ENCODE measurements at regions not wholly inside any gene's neighbourhood (a gene's known extent, or its start where the extent isn't known, plus 50 kb on each side); places are given as distances from the start of the nearest gene placed in this dataset.
"Not testable (repeated sequence)": the region's sequence is repeated elsewhere in the genome, so short reads cannot be mapped to it uniquely, and the experiment has no call there.

GRCh38 chr4:15164571-15164970 lies 162.3 kb downstream of the CPEB2 start:
- DNase-seq = no peak

GRCh38 chr4:15167743-15168142 lies 165.5 kb downstream of the CPEB2 start:
- no peak for DNase-seq

GRCh38 chr4:15168759-15169158 lies 166.5 kb downstream of the CPEB2 start:
- DNase-seq = no peak

GRCh38 chr4:15171725-15172124 lies 169.4 kb downstream of the CPEB2 start:
- DNase-seq = no peak

- no peak for DNase-seq
Observed at GRCh38 chr4:15173251-15173650, 171.0 kb downstream of the CPEB2 start.

GRCh38 chr4:15174168-15174567 lies 171.9 kb downstream of the CPEB2 start:
- DNase-seq = not testable (repeated sequence)

- DNase-seq = not testable (repeated sequence)
Observed at GRCh38 chr4:15179842-15180241, 177.6 kb downstream of the CPEB2 start.

- no peak for DNase-seq
Observed at GRCh38 chr4:15182600-15183220, 180.4 kb downstream of the CPEB2 start.

GRCh38 chr4:15186149-15186548 lies 183.9 kb downstream of the CPEB2 start:
- DNase-seq = no peak

GRCh38 chr4:15186806-15187205 lies 184.5 kb downstream of the CPEB2 start:
- no peak for DNase-seq

GRCh38 chr4:15188605-15189539 lies 186.6 kb downstream of the CPEB2 start:
- DNase-seq = no peak

- DNase-seq = no peak
Observed at GRCh38 chr4:15194520-15194919, 192.2 kb downstream of the CPEB2 start.

- DNase-seq = no peak
Observed at GRCh38 chr4:15197005-15197404, 194.7 kb downstream of the CPEB2 start.

- DNase-seq = no peak
Observed at GRCh38 chr4:15198070-15198727, 195.9 kb downstream of the CPEB2 start.

GRCh38 chr4:15201782-15202181 lies 199.5 kb downstream of the CPEB2 start:
- no peak for DNase-seq

GRCh38 chr4:15202481-15202880 lies 200.2 kb downstream of the CPEB2 start:
- no peak for DNase-seq

- DNase-seq = not testable (repeated sequence)
Observed at GRCh38 chr4:15206526-15206925, 204.2 kb downstream of the CPEB2 start.

GRCh38 chr4:15213302-15213970 lies 211.2 kb downstream of the CPEB2 start:
- no peak for DNase-seq

GRCh38 chr4:15215109-15215508 lies 212.7 kb upstream of the C1QTNF7 start:
- no peak for DNase-seq

- no peak for DNase-seq
Observed at GRCh38 chr4:15226203-15226602, 201.6 kb upstream of the C1QTNF7 start.

GRCh38 chr4:15231265-15232091 lies 196.4 kb upstream of the C1QTNF7 start:
- DNase-seq = peak; percentile 78

All from CD4-positive, alpha-beta T cell treated with Interleukin-12 subunit alpha and Interleukin-12 subunit beta, for 1 hour (primary cell).